NCI-H2171 treated with DMSO at 0.1 percent for 48 hours (cell line): ENCODE measurements at regions not wholly inside any gene's neighbourhood (a gene's known extent, or its start where the extent isn't known, plus 50 kb on each side); places are given as distances from the start of the nearest gene placed in this dataset.
"Not testable (repeated sequence)": the region's sequence is repeated elsewhere in the genome, so short reads cannot be mapped to it uniquely, and the experiment has no call there.

Source experiments
- DNase-seq: peaks from one replicate; lab custom pipeline; 2025; lab: John Stamatoyannopoulos, UW

DNA sequence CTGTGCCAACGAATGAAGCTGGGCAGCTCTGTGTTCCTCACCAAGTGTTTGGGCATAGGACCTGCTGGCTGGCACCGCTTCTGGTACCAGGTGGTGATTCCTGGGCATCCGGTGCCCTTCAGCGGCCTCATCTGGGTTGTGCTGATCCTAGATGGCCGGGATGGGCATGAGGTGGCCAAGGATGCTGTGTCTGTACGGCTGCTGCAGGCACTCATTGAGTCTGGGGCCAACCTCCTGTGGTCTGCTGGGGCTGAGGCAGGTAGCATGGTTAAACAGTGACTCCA lies 96.1 kb upstream of the PLEKHM1 start:
- not testable (repeated sequence) for DNase-seq

DNA sequence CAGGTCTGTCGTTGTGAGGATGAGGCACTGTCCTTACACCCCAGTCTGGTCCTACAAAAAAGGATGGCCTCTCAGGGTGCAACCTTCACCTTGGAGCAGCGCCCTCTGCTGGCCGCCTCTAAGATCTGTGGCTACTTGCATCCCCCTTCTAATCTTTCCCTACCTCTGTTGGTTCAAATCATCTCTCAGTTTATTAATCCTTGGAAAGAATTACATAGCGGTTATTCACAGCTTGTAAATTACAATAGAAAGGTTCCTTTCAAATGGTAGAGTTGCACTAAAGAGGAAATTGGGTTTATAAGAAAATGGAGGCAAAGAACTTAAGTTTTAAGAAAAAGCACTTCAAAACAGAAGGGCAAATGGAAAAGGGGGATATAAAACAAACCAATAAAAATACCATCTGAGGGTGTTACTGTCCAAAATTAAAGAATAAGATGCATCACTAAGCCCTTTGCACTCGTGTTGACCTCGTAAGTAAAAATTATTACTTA lies 102.0 kb upstream of the PLEKHM1 start:
- not testable (repeated sequence) for DNase-seq

DNA sequence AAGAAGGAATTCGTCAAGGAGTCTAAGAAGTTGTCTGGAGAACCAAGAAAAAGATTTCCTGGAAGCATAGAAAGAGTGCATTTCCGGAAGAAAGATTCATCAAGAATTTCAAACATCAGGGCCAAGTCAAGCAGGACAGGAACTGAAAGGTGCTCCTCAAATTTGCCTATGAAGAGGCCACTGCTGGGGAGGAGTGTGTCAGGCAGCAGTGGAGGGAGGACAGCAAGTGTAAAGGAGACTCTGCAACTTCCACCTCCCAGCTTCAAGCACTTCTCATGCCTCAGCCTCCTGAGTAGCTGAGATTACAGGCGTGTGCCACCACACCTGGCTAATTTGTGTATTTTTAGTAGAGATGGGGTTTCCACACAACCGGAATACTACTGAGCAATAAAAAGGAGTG lies 105.8 kb upstream of the PLEKHM1 start:
- not testable (repeated sequence) for DNase-seq

DNA sequence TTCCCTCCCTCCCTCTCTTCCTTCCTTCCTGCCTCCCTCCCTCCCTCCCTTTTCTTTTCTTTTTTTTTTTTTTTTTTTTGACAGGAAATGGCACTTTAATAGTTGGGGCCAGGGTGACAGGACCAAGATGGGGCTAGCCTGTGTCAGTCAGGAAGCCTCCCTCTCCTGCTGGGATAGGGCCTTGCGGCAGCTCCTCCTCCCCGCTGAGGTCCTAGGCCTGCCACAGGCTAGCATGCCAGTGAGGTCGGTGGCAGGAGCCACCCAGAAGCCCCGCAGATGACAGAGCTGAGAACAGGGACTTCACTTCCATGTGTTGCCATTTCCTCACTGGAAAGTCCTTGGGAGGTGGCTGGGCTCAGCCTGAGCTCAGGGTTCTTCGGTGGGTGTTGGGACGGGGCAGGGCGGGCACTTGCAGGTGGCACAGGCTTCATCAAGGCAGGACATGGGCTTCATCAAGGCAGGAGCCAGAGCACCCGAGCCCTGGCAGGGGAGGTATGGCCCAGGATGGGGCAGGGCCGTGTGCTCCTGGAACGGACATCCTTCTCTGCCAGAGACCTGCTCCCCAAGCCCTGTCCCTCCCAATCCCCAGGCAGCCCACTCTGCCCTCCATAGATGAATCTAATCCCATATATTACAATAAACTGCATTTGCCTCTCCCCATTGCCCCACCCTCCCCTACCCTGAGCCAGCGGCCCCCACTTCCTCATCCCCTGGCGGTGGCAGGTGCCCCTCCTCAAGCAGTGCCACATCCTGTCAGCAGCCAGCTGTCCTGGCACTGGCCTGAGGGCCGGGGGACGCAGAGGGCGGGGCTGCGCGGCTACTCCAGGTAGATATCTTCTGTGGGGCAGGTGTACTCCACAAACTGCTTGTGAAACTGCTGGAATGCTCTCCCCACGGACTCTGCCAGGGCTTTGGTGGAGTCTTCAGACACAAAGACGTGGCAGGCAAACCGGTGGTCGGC lies 109.8 kb upstream of the PLEKHM1 start:
- not testable (repeated sequence) for DNase-seq

DNA sequence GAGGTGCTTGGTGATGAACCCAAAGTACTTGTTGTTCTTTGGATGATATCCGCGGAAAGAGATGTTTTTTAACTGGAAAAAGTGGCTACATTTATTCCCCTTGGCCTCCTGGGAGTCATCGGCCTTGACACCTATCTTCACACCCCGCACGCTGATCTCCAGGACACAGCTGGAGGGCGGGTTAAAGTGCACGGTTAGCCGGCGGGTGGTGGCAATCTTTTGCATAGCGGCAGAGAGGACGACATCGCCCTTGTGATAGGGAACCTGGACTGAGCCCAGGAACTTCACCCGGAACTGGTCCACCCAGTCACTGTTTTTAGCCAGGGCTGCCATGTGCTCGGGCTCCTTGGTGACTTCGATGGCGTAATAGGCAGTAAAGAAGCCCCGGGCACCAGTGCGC lies 110.5 kb upstream of the PLEKHM1 start:
- not testable (repeated sequence) for DNase-seq

DNA sequence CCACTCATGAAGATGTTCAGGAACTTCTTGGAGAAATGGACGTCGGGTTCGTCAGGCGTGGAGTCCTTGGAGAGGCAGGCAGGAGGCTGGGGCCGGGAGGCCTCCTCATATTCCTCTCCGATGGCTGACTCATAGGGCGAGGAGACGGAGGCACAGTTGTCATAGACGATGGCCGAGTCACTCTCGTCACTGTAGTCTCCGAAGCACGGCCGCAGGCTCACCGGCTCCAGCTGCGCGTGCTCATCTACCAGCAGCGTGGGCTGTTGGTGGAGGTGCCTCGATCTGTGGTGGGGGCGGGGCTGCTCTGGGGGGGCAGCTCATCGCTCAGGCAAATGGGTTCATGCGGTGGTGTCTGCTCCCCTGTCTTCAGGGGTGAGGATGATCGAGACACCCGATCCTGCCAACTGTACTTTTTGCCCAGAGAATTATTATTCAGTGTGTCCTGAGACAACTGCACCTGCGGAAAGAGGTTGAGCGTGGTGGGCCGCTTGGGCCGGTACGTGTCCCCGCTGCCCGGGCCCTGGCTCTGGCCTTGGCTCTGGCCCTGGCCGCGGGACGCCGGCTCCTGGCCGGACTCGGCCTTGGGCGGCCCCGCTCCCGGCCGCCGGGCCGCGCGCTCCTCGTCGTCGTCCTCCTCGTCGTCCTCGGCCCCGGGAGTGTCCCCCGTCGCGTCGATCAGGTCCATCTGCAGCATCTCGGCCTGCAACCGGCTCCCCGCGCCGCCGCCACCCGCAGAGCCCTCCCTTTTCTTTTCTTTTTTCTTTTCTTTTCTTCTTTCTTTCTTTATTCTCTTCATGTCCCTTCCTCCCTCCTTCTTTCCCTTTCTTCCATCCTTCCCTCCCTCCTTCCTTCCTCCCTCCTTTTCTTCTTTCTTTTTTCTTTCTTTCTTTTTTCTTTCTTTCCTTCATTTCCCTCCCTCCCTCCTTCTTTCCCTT lies 111.4 kb upstream of the PLEKHM1 start:
- DNase-seq, result not testable (repeated sequence)

DNA sequence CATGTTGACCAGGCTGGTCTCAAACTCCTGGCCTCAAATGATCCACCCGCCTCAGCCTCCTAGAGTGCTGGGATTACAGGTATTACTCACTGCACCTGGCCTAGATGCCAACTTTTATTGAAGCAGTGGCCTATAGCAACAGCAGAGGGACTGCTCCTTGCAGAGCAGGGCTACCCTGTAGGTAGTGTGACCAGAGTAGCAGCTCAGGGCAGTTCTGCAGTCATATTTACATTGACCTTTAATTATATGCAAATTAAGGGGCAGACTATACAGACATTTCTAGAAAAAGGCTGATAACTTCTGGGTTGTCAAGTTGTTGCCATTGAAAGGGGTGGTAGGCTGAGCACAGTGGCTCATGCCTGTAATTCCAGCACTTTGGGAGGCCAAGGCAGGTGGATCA lies 115.2 kb upstream of the PLEKHM1 start:
- not testable (repeated sequence) for DNase-seq

GRCh38 chr17:45619984-45620405 lies 129.5 kb upstream of the PLEKHM1 start:
- DNase-seq, result not testable (repeated sequence)

- DNase-seq, result not testable (repeated sequence)
Observed at GRCh38 chr17:45620468-45620867, 129.9 kb upstream of the PLEKHM1 start.

- DNase-seq, result not testable (repeated sequence)
Observed at GRCh38 chr17:45621087-45621486, 130.6 kb upstream of the PLEKHM1 start.

GRCh38 chr17:45622295-45622694 lies 131.8 kb upstream of the PLEKHM1 start:
- not testable (repeated sequence) for DNase-seq

- no peak for DNase-seq
Observed at GRCh38 chr17:45628019-45628418, 137.5 kb upstream of the PLEKHM1 start.

GRCh38 chr17:45631941-45632340 lies 141.4 kb upstream of the PLEKHM1 start:
- DNase-seq, result no peak

DNA sequence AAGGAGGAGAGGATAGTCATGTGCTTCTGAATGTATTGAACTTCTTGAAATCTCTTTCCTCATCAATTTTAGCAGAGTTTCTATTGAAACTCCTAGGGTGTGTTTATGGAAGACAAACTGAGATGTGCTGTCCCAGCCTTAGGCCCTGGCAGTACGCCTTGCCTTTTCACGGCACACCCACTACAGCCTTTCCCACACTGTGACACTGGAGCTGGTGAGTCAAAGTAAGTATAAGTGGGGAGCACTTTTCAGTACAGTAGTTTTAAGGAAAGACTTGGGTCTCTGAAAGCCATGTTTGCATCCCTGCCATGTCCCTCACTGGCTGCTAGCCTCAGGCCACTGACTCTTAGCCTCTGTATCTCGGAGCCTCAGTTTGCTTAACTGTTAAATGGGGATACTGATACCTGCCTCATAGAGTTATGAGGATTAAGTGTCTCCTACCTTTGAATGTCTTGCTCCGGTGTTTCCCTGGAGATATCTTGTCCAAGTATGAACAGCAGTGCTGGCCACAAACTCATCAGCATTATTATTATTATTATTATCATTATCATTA lies 144.7 kb upstream of the CRHR1 start:
- no peak for DNase-seq

DNA sequence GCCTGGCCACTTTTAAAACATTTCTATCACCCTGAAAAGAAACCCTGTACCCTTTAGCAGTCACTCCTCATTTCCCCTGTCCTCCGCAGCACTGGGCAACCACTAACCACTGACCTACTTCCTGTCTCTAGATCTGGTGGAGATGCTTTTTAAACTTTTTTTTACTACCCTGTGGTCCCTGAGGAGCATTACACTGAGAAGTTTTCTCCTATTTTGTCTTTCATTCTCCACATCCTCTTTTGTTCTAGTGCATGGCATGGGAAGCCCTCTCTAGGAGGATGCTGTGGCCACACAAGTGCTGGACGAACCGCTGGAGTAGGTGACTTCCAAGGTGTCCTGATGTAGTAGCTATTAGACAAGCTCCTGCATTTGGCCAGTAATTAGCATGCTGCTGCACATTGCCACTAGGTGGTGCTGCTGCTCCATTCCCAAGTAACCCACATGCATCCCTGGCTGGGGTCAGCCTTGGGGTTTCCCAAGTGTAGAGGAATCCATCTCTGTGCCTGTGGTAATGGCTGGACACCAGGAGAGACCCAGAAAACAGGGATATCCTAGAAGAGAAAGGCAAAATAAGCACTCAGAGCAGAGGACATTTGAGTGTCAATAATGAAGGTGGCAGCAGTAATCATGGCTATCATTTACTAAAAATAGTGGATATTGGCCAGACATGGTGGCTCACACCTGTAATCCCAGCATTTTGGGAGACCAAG lies 143.8 kb upstream of the CRHR1 start:
- no peak for DNase-seq

DNA sequence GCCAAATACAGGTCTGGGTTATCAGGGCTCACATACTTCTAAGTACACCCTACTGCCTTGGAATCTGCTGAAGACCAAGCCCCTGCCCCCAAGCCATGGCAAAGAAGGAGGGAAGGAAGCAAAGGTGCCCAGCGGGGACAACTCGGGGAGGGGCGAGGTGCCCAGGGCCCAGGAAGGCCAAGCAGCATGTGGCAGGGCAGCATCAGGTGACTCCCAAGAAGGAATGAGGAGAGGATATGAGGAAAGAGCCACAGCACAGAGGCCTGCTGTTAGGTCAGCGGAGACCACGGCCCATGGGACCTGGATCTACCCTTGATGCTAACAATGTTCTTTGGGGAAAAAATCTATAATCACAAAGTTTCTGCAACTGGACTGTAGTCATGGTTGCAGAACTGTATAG lies 142.6 kb upstream of the CRHR1 start:
- DNase-seq, result no peak

DNA sequence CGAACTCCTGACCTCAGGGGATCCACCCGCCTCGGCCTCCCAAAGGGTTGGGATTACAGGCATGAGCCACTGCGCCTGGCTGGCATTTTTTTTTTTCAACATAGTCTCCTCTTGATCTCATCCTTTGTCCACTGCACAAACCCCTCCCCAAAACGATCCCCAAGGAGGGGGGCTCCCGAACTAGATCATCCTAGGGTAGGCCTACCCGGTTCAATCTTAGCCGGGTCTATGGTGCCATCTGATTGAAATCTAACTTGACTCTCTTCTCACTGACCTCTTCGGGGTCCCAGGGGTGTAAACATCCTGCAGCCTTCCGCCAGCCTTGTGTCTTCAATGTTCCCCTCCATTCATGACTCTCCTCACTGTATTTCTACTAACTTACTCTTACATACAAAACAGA lies 140.5 kb upstream of the CRHR1 start:
- no peak for DNase-seq

DNA sequence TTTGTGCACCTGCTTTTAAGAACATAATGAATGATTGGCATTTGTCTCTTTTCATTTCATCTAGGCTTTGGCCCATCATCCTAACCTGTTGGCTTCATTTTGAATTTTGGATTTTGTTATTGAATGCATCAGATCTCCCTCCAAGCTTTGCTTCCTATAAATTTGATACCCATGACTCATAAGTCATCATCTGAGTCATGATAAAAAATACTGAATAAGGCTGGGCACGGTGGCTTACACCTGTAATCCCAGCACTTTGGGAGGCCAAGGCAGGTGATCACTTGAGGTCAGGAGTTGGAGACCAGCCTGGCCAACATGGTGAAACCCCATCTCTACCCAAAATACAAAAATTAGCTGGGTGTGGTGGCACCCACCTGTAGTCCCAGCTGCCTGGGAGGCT lies 139.5 kb upstream of the CRHR1 start:
- DNase-seq, result not testable (repeated sequence)

- DNase-seq, result no peak
Observed at GRCh38 chr17:45645330-45645729, 138.8 kb upstream of the CRHR1 start.

DNA sequence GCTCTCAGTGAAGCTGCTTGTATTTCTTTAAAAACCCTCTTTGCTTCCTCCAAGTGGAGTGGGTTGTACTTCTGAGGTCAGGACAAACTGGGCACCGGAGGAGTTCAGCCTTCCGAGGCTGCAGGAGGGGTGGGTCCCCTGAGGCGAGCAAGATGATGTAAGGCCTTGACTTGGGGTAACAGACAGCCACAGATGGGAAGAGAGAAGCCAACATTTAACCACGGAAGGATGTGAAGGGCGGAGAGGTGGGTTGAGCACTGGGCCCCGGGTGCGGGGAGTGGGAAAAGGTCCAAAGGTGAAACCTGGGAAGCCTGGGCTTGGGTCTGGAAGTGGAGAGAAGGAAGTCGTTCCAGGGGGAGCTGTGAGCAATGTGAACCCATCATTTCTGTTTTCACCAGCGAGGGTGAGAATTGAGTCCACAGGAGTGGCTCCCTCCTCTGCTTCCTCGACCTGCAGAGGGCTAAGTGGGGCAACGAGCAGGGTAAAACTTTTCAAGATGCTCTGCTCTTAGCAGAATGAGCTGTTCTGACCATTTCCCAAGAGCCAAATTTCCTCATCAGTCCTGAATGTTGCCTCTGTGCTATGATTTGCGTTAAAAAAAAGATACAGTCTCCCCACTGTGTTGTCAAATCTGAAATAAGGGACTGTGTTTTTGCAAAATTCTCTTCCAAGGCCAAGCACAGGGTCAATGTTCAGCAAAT lies 137.7 kb upstream of the CRHR1 start:
- DNase-seq, result no peak

DNA sequence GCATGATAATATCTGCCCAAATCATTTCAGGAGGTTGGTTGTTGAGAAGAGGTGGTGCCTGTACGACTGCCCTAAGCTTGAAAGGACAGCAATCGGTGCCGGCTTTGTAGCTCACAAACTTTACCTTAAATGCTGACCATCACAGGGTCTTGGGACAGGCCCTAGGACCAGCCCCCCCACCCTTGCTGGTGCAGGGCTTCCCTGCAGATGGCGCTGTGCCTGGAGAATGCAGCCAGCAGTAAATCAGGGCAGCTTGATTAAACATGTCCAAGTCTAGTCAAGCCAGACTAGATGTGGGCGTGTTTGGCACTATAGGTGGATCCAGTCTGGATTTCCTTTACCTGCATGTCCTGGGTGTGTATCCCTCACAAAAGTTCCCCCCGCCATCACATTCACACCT lies 135.5 kb upstream of the CRHR1 start:
- no peak for DNase-seq
